ENCODE measurements at regions not wholly inside any gene's neighbourhood (a gene's known extent, or its start where the extent isn't known, plus 50 kb on each side); places are given as distances from the start of the nearest gene placed in this dataset.

GRCh38 chr13:55001881-55002280 lies 1973.3 kb downstream of the OLFM4 start:
- POLR2A ChIA-PET, result no interaction called here
- H2AFZ ChIP-seq (ENCODE audit: low read depth, low read length), result no peak overlapping the region
- H3K9me1 ChIP-seq (replicated peaks; ENCODE audit: control insufficient read depth, extremely low read depth, insufficient read depth, low read length), result no peaks in the 10 kb centered on the region
- H3K79me2 ChIP-seq (ENCODE audit: control insufficient read depth, insufficient read depth, low read length), result no peaks in the 10 kb centered on the region
- TF ChIP-seq POLR2A (IDR thresholded peaks at IDR 0.05; ENCODE audit: low read depth, low read length) (no peak), POLR2AphosphoS5 (IDR thresholded peaks at IDR 0.05; ENCODE audit: insufficient read depth, low read depth, low read length) (no peak), EZH2 (IDR thresholded peaks at IDR 0.05; ENCODE audit: borderline replicate concordance, low read depth, low read length, severe bottlenecking) (no peak), JUN (IDR thresholded peaks at IDR 0.05; ENCODE audit: borderline replicate concordance, insufficient read depth, insufficient read length, low read depth) (no peak), CTCF (IDR thresholded peaks at IDR 0.05; ENCODE audit: extremely low read depth in 1 of 2, insufficient read depth in 1 of 2, low read depth in 1 of 2, low read length in 2 of 2) (no peak), MAX (IDR thresholded peaks at IDR 0.05; ENCODE audit: insufficient read depth, insufficient read length) (no peak), MYC (IDR thresholded peaks at IDR 0.05; ENCODE audit: low read depth, low read length) (no peak), FOS (IDR thresholded peaks at IDR 0.05; ENCODE audit: borderline replicate concordance, insufficient read depth, low read length) (no peak), GATA2 (IDR thresholded peaks at IDR 0.05; ENCODE audit: insufficient read depth, insufficient read length, low read depth, low read length) (no peak)
- H3K4me2 ChIP-seq (ENCODE audit: insufficient read depth, low read length), result no peak overlapping the region
- DNase-seq (ENCODE audit: low read depth, low spot score), result no peak
- no peak overlapping the region for H3K4me3 ChIP-seq (replicated peaks in 1 of 3; ENCODE audit: insufficient read depth in 1 of 3, low read depth in 1 of 3, low read length in 3 of 3)
- no peak overlapping the region for H3K27ac ChIP-seq (ENCODE audit: insufficient read depth, low read depth, low read length)
- H3K9me3 ChIP-seq (replicated peaks; ENCODE audit: control insufficient read depth, insufficient read depth, low read length), result peaks cover 4% of the 10 kb centered on the region
- CTCF ChIA-PET, result no interaction called here
- no peaks in the 10 kb centered on the region for H3K4me1 ChIP-seq (ENCODE audit: control insufficient read depth, extremely low read depth, insufficient read depth, low read length)
- dilution Hi-C loops (cut with MboI; ENCODE audit: extremely low pct_ligation_motif_present, low sequenced_read_pairs), result no loop called here
- no peaks in the 10 kb centered on the region for H3K27me3 ChIP-seq (ENCODE audit: control insufficient read depth in 2 of 2, insufficient read depth in 2 of 2, low read length in 2 of 2)
- no peak for FAIRE-seq
- no peaks in the 10 kb centered on the region for H3K36me3 ChIP-seq (ENCODE audit: control insufficient read depth in 2 of 2, extremely low read depth in 1 of 2, insufficient read depth in 2 of 2, low read length in 2 of 2)
- BruUV-seq (replicated peaks), result no TSS peak
- no peak overlapping the region for H3K9ac ChIP-seq (replicated peaks; ENCODE audit: extremely low read depth, insufficient read depth, low read length)
- intact Hi-C loops (cut with micrococcal nuclease), result no loop called here
- H4K20me1 ChIP-seq (replicated peaks; ENCODE audit: control insufficient read depth, extremely low read depth, insufficient read depth, low read length), result no peaks in the 10 kb centered on the region
